ENCODE measurements at regions not wholly inside any gene's neighbourhood (a gene's known extent, or its start where the extent isn't known, plus 50 kb on each side); places are given as distances from the start of the nearest gene placed in this dataset.

- DNase-seq, result no peak
These were observed 604.9 kb upstream of the KCNMB2 start for GRCh38 chr3:177931346-177931745.

- DNase-seq, result no peak
These were observed 603.9 kb upstream of the KCNMB2 start for GRCh38 chr3:177932346-177932745.

- no peak for DNase-seq
These were observed 603.2 kb upstream of the KCNMB2 start for GRCh38 chr3:177932750-177933660.

GRCh38 chr3:177934001-177934891 is 602.0 kb upstream of the KCNMB2 start:
- no peak for DNase-seq

- DNase-seq, result no peak
These were observed 601.2 kb upstream of the KCNMB2 start for GRCh38 chr3:177935047-177935446.

- no peak for DNase-seq
These were observed 599.5 kb upstream of the KCNMB2 start for GRCh38 chr3:177936721-177937120.

GRCh38 chr3:177942911-177943310 is 593.3 kb upstream of the KCNMB2 start:
- no peak for DNase-seq

- DNase-seq, result peak in 1 of 2 experiments; percentile 39
These were observed 592.0 kb upstream of the KCNMB2 start for GRCh38 chr3:177944228-177944661.

- no peak for DNase-seq
These were observed 590.2 kb upstream of the KCNMB2 start for GRCh38 chr3:177946048-177946447.

GRCh38 chr3:177946497-177946896 is 589.7 kb upstream of the KCNMB2 start:
- DNase-seq, result no peak

- DNase-seq, result no peak
These were observed 589.3 kb upstream of the KCNMB2 start for GRCh38 chr3:177946936-177947335.

- no peak for DNase-seq
These were observed 588.3 kb upstream of the KCNMB2 start for GRCh38 chr3:177947901-177948300.

GRCh38 chr3:177948716-177949425 is 587.4 kb upstream of the KCNMB2 start:
- no peak for DNase-seq

- DNase-seq, result no peak
These were observed 577.0 kb upstream of the KCNMB2 start for GRCh38 chr3:177959188-177959587.

GRCh38 chr3:177960014-177960413 is 576.2 kb upstream of the KCNMB2 start:
- no peak for DNase-seq

GRCh38 chr3:177960722-177961121 is 575.5 kb upstream of the KCNMB2 start:
- no peak for DNase-seq

GRCh38 chr3:177961784-177962183 is 574.5 kb upstream of the KCNMB2 start:
- no peak for DNase-seq

GRCh38 chr3:177966493-177966892 is 569.7 kb upstream of the KCNMB2 start:
- DNase-seq, result no peak

- DNase-seq, result no peak
These were observed 567.3 kb upstream of the KCNMB2 start for GRCh38 chr3:177968891-177969290.

- no peak for DNase-seq
These were observed 562.9 kb upstream of the KCNMB2 start for GRCh38 chr3:177973241-177973840.

- DNase-seq, result no peak
These were observed 560.0 kb upstream of the KCNMB2 start for GRCh38 chr3:177976241-177976640.

- DNase-seq, result no peak
These were observed 559.4 kb upstream of the KCNMB2 start for GRCh38 chr3:177976866-177977265.
